ENCODE measurements at regions not wholly inside any gene's neighbourhood (a gene's known extent, or its start where the extent isn't known, plus 50 kb on each side); places are given as distances from the start of the nearest gene placed in this dataset.

DNA sequence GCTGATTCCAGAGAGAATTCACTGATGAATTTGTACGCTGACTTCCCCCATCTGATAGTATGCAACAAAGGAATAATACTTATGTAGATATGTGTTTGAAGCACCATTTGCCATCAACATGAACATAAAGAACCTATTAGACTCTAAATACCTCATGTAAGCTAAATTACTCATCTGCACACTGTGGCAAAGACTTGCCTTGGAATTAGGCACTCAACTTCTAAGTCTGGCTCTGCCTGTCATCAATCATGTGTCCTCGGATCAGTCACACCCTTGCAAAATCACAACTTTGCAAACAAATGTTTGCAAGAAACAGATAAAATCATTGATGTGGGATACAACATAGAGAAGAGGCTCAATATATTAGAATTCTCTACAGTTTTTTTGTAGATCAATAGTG, 169.9 kb upstream of the LDB2 start:
- no peaks in the 10 kb centered on the region for H3K9me3 Mint-ChIP-seq
- H3K36me3 Mint-ChIP-seq (ENCODE audit: low read depth) = no peaks in the 10 kb centered on the region
- Histone ChIP-seq H2AFZ (no peak overlapping the region), H3F3A (replicated peaks; ENCODE audit: low read depth) (no peaks in the 10 kb centered on the region), H3K36me3 (ENCODE audit: insufficient read depth) (no peaks in the 10 kb centered on the region), H3K4me3 (no peak overlapping the region), H3K27ac (ENCODE audit: low read depth) (no peak overlapping the region), H3K9me2 (ENCODE audit: insufficient read depth) (peaks cover 22% of the 10 kb centered on the region; the same call in 1 of the 2 replicates), H3K4me1 (ENCODE audit: insufficient read depth) (no peaks in the 10 kb centered on the region), H3K79me2 (replicated peaks; ENCODE audit: insufficient read depth) (no peaks in the 10 kb centered on the region), H3K27me3 (ENCODE audit: insufficient read depth) (no peaks in the 10 kb centered on the region), H3K4me2 (no peak overlapping the region), H4K20me1 (replicated peaks; ENCODE audit: insufficient read depth) (no peaks in the 10 kb centered on the region)
- H3K4me3 Mint-ChIP-seq = no peak overlapping the region
- H3K27me3 Mint-ChIP-seq (ENCODE audit: insufficient read depth, low read depth, poor library complexity) = peaks cover 2% of the 10 kb centered on the region
- no peak for DNase-seq (ENCODE audit: low spot score)
- ATAC-seq = no peak
- no peak overlapping the region for H3K27ac Mint-ChIP-seq
- no peaks in the 10 kb centered on the region; the same call in 1 of the 3 replicates for H3K4me1 Mint-ChIP-seq
- TF ChIP-seq EZH2 (IDR thresholded peaks at IDR 0.05; ENCODE audit: low read depth, unreplicated experiment) (no peak), JUNB (IDR thresholded peaks at IDR 0.05; ENCODE audit: unreplicated experiment) (no peak), ZNF114 (CRISPR knock-in tag; IDR thresholded peaks at IDR 0.05) (no peak), ZNF331 (CRISPR knock-in tag; IDR thresholded peaks at IDR 0.05; ENCODE audit: low read depth) (no peak), EZH2phosphoT487 (IDR thresholded peaks at IDR 0.05; ENCODE audit: unreplicated experiment) (no peak), CREB1 (CRISPR knock-in tag; IDR thresholded peaks at IDR 0.05; ENCODE audit: low read depth) (no peak), POLR2AphosphoS5 (IDR thresholded peaks at IDR 0.05; ENCODE audit: low read depth) (no peak)
- TF ChIP-seq, protein P1, sequence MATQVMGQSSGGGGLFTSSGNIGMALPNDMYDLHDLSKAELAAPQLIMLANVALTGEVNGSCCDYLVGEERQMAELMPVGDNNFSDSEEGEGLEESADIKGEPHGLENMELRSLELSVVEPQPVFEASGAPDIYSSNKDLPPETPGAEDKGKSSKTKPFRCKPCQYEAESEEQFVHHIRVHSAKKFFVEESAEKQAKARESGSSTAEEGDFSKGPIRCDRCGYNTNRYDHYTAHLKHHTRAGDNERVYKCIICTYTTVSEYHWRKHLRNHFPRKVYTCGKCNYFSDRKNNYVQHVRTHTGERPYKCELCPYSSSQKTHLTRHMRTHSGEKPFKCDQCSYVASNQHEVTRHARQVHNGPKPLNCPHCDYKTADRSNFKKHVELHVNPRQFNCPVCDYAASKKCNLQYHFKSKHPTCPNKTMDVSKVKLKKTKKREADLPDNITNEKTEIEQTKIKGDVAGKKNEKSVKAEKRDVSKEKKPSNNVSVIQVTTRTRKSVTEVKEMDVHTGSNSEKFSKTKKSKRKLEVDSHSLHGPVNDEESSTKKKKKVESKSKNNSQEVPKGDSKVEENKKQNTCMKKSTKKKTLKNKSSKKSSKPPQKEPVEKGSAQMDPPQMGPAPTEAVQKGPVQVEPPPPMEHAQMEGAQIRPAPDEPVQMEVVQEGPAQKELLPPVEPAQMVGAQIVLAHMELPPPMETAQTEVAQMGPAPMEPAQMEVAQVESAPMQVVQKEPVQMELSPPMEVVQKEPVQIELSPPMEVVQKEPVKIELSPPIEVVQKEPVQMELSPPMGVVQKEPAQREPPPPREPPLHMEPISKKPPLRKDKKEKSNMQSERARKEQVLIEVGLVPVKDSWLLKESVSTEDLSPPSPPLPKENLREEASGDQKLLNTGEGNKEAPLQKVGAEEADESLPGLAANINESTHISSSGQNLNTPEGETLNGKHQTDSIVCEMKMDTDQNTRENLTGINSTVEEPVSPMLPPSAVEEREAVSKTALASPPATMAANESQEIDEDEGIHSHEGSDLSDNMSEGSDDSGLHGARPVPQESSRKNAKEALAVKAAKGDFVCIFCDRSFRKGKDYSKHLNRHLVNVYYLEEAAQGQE (IDR thresholded peaks at IDR 0.05; ENCODE audit: unreplicated experiment) = no peak
- TF ChIP-seq, protein P2, sequence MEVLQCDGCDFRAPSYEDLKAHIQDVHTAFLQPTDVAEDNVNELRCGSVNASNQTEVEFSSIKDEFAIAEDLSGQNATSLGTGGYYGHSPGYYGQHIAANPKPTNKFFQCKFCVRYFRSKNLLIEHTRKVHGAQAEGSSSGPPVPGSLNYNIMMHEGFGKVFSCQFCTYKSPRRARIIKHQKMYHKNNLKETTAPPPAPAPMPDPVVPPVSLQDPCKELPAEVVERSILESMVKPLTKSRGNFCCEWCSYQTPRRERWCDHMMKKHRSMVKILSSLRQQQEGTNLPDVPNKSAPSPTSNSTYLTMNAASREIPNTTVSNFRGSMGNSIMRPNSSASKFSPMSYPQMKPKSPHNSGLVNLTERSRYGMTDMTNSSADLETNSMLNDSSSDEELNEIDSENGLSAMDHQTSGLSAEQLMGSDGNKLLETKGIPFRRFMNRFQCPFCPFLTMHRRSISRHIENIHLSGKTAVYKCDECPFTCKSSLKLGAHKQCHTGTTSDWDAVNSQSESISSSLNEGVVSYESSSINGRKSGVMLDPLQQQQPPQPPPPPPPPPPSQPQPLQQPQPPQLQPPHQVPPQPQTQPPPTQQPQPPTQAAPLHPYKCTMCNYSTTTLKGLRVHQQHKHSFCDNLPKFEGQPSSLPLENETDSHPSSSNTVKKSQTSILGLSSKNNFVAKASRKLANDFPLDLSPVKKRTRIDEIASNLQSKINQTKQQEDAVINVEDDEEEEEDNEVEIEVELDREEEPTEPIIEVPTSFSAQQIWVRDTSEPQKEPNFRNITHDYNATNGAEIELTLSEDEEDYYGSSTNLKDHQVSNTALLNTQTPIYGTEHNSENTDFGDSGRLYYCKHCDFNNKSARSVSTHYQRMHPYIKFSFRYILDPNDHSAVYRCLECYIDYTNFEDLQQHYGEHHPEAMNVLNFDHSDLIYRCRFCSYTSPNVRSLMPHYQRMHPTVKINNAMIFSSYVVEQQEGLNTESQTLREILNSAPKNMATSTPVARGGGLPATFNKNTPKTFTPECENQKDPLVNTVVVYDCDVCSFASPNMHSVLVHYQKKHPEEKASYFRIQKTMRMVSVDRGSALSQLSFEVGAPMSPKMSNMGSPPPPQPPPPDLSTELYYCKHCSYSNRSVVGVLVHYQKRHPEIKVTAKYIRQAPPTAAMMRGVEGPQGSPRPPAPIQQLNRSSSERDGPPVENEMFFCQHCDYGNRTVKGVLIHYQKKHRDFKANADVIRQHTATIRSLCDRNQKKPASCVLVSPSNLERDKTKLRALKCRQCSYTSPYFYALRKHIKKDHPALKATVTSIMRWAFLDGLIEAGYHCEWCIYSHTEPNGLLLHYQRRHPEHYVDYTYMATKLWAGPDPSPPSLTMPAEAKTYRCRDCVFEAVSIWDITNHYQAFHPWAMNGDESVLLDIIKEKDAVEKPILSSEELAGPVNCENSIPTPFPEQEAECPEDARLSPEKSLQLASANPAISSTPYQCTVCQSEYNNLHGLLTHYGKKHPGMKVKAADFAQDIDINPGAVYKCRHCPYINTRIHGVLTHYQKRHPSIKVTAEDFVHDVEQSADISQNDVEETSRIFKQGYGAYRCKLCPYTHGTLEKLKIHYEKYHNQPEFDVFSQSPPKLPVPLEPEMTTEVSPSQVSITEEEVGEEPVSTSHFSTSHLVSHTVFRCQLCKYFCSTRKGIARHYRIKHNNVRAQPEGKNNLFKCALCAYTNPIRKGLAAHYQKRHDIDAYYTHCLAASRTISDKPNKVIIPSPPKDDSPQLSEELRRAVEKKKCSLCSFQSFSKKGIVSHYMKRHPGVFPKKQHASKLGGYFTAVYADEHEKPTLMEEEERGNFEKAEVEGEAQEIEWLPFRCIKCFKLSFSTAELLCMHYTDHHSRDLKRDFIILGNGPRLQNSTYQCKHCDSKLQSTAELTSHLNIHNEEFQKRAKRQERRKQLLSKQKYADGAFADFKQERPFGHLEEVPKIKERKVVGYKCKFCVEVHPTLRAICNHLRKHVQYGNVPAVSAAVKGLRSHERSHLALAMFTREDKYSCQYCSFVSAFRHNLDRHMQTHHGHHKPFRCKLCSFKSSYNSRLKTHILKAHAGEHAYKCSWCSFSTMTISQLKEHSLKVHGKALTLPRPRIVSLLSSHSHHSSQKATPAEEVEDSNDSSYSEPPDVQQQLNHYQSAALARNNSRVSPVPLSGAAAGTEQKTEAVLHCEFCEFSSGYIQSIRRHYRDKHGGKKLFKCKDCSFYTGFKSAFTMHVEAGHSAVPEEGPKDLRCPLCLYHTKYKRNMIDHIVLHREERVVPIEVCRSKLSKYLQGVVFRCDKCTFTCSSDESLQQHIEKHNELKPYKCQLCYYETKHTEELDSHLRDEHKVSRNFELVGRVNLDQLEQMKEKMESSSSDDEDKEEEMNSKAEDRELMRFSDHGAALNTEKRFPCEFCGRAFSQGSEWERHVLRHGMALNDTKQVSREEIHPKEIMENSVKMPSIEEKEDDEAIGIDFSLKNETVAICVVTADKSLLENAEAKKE (CRISPR knock-in tag; IDR thresholded peaks at IDR 0.05) = no peak
- TF ChIP-seq, protein P3, sequence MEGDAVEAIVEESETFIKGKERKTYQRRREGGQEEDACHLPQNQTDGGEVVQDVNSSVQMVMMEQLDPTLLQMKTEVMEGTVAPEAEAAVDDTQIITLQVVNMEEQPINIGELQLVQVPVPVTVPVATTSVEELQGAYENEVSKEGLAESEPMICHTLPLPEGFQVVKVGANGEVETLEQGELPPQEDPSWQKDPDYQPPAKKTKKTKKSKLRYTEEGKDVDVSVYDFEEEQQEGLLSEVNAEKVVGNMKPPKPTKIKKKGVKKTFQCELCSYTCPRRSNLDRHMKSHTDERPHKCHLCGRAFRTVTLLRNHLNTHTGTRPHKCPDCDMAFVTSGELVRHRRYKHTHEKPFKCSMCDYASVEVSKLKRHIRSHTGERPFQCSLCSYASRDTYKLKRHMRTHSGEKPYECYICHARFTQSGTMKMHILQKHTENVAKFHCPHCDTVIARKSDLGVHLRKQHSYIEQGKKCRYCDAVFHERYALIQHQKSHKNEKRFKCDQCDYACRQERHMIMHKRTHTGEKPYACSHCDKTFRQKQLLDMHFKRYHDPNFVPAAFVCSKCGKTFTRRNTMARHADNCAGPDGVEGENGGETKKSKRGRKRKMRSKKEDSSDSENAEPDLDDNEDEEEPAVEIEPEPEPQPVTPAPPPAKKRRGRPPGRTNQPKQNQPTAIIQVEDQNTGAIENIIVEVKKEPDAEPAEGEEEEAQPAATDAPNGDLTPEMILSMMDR (conservative IDR thresholded peaks at IDR 0.05; ENCODE audit: low read depth in 2 of 2) = no peak

Measured in GM23338 (cell line).